Fibroblast of lung (primary cell): ENCODE measurements at regions not wholly inside any gene's neighbourhood (a gene's known extent, or its start where the extent isn't known, plus 50 kb on each side); places are given as distances from the start of the nearest gene placed in this dataset.

Source experiments
- EZH2 ChIP-seq: IDR thresholded peaks from 2 replicates; pipeline ENCODE4 v1.5.1; 2012; ENCODE audit warnings: low read length, control low read depth, mild to moderate bottlenecking; ENCODE audit errors: missing control alignments
- TF ChIP-seq, protein P1 (sequence below), 2 donors: IDR thresholded peaks in 1 of 2; conservative IDR thresholded peaks in 1 of 2; 1 replicate in 1 of 2; 2 replicates in 1 of 2; pipeline ENCODE4 v1.5.1; 2011 to 2012; ENCODE audit warnings: low read length in 2 of 2, control low read depth in 1 of 2, inconsistent platforms in 1 of 2, low read depth in 1 of 2, mild to moderate bottlenecking in 1 of 2

DNA sequence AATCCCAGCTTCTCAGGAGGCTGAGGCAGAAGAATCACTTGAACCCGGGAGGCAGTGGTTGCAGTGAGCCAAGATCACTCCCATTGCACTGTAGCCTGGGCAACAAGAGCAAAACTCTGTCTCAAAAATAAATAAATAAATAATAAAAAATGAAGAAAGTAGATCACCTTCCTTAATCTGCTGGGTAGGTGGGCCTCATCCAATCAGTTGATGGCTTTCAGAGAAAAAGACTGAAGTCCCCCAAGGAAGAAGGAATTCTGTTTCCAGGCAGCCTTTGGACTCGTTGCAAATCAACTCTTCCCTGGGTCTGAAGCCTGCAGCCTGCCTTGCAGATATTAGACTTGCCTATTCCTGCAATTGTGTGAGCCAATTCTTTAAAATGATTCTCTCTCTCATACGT, 136.5 kb downstream of the TFCP2L1 start:
- TF ChIP-seq EZH2: no peak
- TF ChIP-seq, protein P1, sequence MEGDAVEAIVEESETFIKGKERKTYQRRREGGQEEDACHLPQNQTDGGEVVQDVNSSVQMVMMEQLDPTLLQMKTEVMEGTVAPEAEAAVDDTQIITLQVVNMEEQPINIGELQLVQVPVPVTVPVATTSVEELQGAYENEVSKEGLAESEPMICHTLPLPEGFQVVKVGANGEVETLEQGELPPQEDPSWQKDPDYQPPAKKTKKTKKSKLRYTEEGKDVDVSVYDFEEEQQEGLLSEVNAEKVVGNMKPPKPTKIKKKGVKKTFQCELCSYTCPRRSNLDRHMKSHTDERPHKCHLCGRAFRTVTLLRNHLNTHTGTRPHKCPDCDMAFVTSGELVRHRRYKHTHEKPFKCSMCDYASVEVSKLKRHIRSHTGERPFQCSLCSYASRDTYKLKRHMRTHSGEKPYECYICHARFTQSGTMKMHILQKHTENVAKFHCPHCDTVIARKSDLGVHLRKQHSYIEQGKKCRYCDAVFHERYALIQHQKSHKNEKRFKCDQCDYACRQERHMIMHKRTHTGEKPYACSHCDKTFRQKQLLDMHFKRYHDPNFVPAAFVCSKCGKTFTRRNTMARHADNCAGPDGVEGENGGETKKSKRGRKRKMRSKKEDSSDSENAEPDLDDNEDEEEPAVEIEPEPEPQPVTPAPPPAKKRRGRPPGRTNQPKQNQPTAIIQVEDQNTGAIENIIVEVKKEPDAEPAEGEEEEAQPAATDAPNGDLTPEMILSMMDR (conservative IDR thresholded peaks at IDR 0.05 in 1 of 2, IDR thresholded peaks at IDR 0.05 in 1 of 2; ENCODE audit: low read depth in 1 of 2, low read length in 2 of 2): no peak
